NCI-H2081 (cell line): ENCODE measurements at regions not wholly inside any gene's neighbourhood (a gene's known extent, or its start where the extent isn't known, plus 50 kb on each side); places are given as distances from the start of the nearest gene placed in this dataset.

ENCODE experiments used
- DNase-seq, 2 experiments: peaks; one replicate each; lab custom pipeline; 2025; lab: John Stamatoyannopoulos, UW

GRCh38 chr5:133797167-133797566, 171.3 kb downstream of the C5orf15 start:
- no peak for DNase-seq

GRCh38 chr5:133796186-133796585, 172.2 kb downstream of the C5orf15 start:
- no peak for DNase-seq

GRCh38 chr5:133794771-133795415, 173.5 kb downstream of the C5orf15 start:
- peak; percentile 67 to 87 for DNase-seq

- DNase-seq, result no peak
These were observed 174.5 kb downstream of the C5orf15 start for GRCh38 chr5:133793756-133794465.

- no peak for DNase-seq
These were observed 175.8 kb downstream of the C5orf15 start for GRCh38 chr5:133792655-133793054.

GRCh38 chr5:133792024-133792423, 176.4 kb downstream of the C5orf15 start:
- no peak for DNase-seq

- no peak for DNase-seq
These were observed 177.5 kb downstream of the C5orf15 start for GRCh38 chr5:133790898-133791297.

- DNase-seq, result no peak
These were observed 177.1 kb upstream of the FSTL4 start for GRCh38 chr5:133789428-133789827.

GRCh38 chr5:133788121-133788520, 175.8 kb upstream of the FSTL4 start:
- DNase-seq, result no peak

GRCh38 chr5:133786420-133786819, 174.1 kb upstream of the FSTL4 start:
- no peak for DNase-seq

GRCh38 chr5:133785182-133785581, 172.8 kb upstream of the FSTL4 start:
- DNase-seq, result no peak

GRCh38 chr5:133783481-133783880, 171.1 kb upstream of the FSTL4 start:
- DNase-seq, result no peak

- no peak for DNase-seq
These were observed 170.4 kb upstream of the FSTL4 start for GRCh38 chr5:133782736-133783135.

- DNase-seq, result no peak
These were observed 169.3 kb upstream of the FSTL4 start for GRCh38 chr5:133781436-133782225.

- no peak for DNase-seq
These were observed 168.4 kb upstream of the FSTL4 start for GRCh38 chr5:133780619-133781280.

- no peak for DNase-seq
These were observed 167.6 kb upstream of the FSTL4 start for GRCh38 chr5:133779828-133780475.

GRCh38 chr5:133778636-133779035, 166.3 kb upstream of the FSTL4 start:
- DNase-seq, result no peak

GRCh38 chr5:133777951-133778350, 165.6 kb upstream of the FSTL4 start:
- no peak for DNase-seq

GRCh38 chr5:133775584-133776304, 163.4 kb upstream of the FSTL4 start:
- no peak for DNase-seq

GRCh38 chr5:133773247-133774202, 161.2 kb upstream of the FSTL4 start:
- DNase-seq, result no peak
